ENCODE measurements at regions not wholly inside any gene's neighbourhood (a gene's known extent, or its start where the extent isn't known, plus 50 kb on each side); places are given as distances from the start of the nearest gene placed in this dataset.

DNA sequence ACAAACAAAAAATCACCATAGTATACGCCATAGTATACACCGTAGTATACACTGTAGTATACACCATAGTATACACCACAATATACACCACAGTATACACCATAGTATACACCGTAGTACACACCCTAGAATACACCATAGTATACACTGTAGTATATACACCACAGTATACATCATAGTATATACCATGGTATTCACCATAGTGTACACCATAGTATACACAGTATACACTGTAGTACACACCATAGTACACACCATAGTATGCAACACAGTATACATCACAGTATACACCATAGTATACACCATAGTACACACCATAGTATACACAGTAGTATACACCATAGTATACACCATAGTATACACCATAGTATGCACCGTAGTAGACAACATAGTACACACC is 157.6 kb upstream of the ADARB2 start:
- ATAC-seq (no peak), DNase-seq (ENCODE audit: low spot score) (no peak)
- no peak overlapping the region for H3K27ac Mint-ChIP-seq
- TF ChIP-seq STAT1 (IDR thresholded peaks at IDR 0.05; ENCODE audit: unreplicated experiment), result no peak
- no peak for TF ChIP-seq CREB1 (CRISPR knock-in tag; IDR thresholded peaks at IDR 0.05; ENCODE audit: low read depth)
- TF ChIP-seq EZH2 (IDR thresholded peaks at IDR 0.05; ENCODE audit: low read depth, unreplicated experiment), result no peak
- TF ChIP-seq, protein P1, sequence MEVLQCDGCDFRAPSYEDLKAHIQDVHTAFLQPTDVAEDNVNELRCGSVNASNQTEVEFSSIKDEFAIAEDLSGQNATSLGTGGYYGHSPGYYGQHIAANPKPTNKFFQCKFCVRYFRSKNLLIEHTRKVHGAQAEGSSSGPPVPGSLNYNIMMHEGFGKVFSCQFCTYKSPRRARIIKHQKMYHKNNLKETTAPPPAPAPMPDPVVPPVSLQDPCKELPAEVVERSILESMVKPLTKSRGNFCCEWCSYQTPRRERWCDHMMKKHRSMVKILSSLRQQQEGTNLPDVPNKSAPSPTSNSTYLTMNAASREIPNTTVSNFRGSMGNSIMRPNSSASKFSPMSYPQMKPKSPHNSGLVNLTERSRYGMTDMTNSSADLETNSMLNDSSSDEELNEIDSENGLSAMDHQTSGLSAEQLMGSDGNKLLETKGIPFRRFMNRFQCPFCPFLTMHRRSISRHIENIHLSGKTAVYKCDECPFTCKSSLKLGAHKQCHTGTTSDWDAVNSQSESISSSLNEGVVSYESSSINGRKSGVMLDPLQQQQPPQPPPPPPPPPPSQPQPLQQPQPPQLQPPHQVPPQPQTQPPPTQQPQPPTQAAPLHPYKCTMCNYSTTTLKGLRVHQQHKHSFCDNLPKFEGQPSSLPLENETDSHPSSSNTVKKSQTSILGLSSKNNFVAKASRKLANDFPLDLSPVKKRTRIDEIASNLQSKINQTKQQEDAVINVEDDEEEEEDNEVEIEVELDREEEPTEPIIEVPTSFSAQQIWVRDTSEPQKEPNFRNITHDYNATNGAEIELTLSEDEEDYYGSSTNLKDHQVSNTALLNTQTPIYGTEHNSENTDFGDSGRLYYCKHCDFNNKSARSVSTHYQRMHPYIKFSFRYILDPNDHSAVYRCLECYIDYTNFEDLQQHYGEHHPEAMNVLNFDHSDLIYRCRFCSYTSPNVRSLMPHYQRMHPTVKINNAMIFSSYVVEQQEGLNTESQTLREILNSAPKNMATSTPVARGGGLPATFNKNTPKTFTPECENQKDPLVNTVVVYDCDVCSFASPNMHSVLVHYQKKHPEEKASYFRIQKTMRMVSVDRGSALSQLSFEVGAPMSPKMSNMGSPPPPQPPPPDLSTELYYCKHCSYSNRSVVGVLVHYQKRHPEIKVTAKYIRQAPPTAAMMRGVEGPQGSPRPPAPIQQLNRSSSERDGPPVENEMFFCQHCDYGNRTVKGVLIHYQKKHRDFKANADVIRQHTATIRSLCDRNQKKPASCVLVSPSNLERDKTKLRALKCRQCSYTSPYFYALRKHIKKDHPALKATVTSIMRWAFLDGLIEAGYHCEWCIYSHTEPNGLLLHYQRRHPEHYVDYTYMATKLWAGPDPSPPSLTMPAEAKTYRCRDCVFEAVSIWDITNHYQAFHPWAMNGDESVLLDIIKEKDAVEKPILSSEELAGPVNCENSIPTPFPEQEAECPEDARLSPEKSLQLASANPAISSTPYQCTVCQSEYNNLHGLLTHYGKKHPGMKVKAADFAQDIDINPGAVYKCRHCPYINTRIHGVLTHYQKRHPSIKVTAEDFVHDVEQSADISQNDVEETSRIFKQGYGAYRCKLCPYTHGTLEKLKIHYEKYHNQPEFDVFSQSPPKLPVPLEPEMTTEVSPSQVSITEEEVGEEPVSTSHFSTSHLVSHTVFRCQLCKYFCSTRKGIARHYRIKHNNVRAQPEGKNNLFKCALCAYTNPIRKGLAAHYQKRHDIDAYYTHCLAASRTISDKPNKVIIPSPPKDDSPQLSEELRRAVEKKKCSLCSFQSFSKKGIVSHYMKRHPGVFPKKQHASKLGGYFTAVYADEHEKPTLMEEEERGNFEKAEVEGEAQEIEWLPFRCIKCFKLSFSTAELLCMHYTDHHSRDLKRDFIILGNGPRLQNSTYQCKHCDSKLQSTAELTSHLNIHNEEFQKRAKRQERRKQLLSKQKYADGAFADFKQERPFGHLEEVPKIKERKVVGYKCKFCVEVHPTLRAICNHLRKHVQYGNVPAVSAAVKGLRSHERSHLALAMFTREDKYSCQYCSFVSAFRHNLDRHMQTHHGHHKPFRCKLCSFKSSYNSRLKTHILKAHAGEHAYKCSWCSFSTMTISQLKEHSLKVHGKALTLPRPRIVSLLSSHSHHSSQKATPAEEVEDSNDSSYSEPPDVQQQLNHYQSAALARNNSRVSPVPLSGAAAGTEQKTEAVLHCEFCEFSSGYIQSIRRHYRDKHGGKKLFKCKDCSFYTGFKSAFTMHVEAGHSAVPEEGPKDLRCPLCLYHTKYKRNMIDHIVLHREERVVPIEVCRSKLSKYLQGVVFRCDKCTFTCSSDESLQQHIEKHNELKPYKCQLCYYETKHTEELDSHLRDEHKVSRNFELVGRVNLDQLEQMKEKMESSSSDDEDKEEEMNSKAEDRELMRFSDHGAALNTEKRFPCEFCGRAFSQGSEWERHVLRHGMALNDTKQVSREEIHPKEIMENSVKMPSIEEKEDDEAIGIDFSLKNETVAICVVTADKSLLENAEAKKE (CRISPR knock-in tag; IDR thresholded peaks at IDR 0.05), result no peak
- TF ChIP-seq ZNF114 (CRISPR knock-in tag; IDR thresholded peaks at IDR 0.05), result no peak
- TF ChIP-seq ZNF331 (CRISPR knock-in tag; IDR thresholded peaks at IDR 0.05; ENCODE audit: low read depth), result no peak
- no peak for TF ChIP-seq NANOG (IDR thresholded peaks at IDR 0.05; ENCODE audit: borderline replicate concordance)
- no peak for TF ChIP-seq POLR2AphosphoS5 (IDR thresholded peaks at IDR 0.05; ENCODE audit: low read depth)
- no peak for TF ChIP-seq EZH2phosphoT487 (IDR thresholded peaks at IDR 0.05; ENCODE audit: unreplicated experiment)
- TF ChIP-seq, protein P2, sequence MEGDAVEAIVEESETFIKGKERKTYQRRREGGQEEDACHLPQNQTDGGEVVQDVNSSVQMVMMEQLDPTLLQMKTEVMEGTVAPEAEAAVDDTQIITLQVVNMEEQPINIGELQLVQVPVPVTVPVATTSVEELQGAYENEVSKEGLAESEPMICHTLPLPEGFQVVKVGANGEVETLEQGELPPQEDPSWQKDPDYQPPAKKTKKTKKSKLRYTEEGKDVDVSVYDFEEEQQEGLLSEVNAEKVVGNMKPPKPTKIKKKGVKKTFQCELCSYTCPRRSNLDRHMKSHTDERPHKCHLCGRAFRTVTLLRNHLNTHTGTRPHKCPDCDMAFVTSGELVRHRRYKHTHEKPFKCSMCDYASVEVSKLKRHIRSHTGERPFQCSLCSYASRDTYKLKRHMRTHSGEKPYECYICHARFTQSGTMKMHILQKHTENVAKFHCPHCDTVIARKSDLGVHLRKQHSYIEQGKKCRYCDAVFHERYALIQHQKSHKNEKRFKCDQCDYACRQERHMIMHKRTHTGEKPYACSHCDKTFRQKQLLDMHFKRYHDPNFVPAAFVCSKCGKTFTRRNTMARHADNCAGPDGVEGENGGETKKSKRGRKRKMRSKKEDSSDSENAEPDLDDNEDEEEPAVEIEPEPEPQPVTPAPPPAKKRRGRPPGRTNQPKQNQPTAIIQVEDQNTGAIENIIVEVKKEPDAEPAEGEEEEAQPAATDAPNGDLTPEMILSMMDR (conservative IDR thresholded peaks at IDR 0.05; ENCODE audit: low read depth in 2 of 2), result no peak
- Histone ChIP-seq H3K27ac (ENCODE audit: low read depth) (no peak overlapping the region), H4K20me1 (replicated peaks; ENCODE audit: insufficient read depth) (no peaks in the 10 kb centered on the region), H3F3A (replicated peaks; ENCODE audit: low read depth) (no peaks in the 10 kb centered on the region), H2AFZ (no peak overlapping the region), H3K36me3 (ENCODE audit: insufficient read depth) (0 out of 2 replicates have a peak, but pooled peaks cover 2% of the 10 kb centered on the region), H3K9me2 (ENCODE audit: insufficient read depth) (peaks cover 3% of the 10 kb centered on the region; the same call in 1 of the 2 replicates), H3K79me2 (replicated peaks; ENCODE audit: insufficient read depth) (no peaks in the 10 kb centered on the region), H3K4me3 (no peak overlapping the region), H3K4me2 (no peak overlapping the region), H3K27me3 (ENCODE audit: insufficient read depth) (no peaks in the 10 kb centered on the region), H3K4me1 (ENCODE audit: insufficient read depth) (no peaks in the 10 kb centered on the region)
- H3K36me3 Mint-ChIP-seq (ENCODE audit: low read depth), result peaks cover 5% of the 10 kb centered on the region; the same call in 2 of the 3 replicates
- H3K27me3 Mint-ChIP-seq (ENCODE audit: insufficient read depth, low read depth, poor library complexity), result no peaks in the 10 kb centered on the region
- peaks cover 9% of the 10 kb centered on the region for H3K9me3 Mint-ChIP-seq
- H3K4me1 Mint-ChIP-seq, result no peaks in the 10 kb centered on the region
- no peak overlapping the region for H3K4me3 Mint-ChIP-seq
